HG02852 (cell line): ENCODE measurements at regions not wholly inside any gene's neighbourhood (a gene's known extent, or its start where the extent isn't known, plus 50 kb on each side); places are given as distances from the start of the nearest gene placed in this dataset.
"Not testable (repeated sequence)": the region's sequence is repeated elsewhere in the genome, so short reads cannot be mapped to it uniquely, and the experiment has no call there.

ENCODE experiments used
- ATAC-seq: cut with Tn5 transposase; IDR thresholded peaks from one replicate; pipeline ENCODE4 v1.9.1; 2021; ENCODE audit warnings: mild to moderate bottlenecking, moderate library complexity; ENCODE audit not compliant: unreplicated experiment

GRCh38 chr6:168943231-168943905 lies 310.3 kb downstream of the THBS2 start:
- ATAC-seq: no peak

DNA sequence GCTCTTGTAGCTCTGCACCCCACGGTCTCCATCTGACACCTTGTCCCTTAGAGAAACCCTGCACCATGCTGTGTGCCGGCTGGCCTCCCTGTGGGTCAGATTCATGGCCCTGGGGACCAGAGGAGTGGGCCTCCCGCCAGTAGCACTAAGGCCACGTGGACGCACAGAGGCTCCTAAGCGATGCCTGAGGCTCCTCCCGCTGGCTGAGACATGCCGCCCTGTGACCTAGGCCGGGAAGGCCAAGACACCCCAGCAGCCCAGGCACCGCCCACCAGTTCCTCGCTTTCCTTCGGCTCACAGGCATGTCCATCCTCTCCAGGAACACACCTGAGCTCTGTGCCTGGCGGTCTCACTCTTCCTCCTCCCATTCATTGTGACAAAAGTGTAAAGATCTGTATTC lies 311.0 kb downstream of the THBS2 start:
- no peak for ATAC-seq

DNA sequence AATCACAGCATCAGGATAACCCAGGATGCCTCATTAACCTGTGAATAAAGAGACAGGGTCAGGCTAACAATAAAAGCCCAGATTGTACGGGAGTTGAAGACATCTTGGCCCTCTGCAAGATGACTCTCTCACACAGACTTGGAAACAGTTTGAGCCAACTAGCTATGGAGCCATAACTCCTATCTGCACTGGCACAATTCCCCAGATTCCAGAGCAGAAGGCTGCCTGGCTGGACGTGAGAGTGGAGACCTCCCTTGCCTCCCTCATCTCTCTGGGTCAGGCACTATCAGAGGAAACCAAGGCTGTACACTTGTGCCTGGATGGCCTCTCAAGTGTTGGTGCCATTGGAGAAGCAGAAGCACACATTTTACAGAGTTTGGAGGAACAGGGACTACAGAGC lies 312.6 kb downstream of the THBS2 start:
- no peak for ATAC-seq

GRCh38 chr6:168939796-168940195 lies 313.9 kb downstream of the THBS2 start:
- no peak for ATAC-seq

DNA sequence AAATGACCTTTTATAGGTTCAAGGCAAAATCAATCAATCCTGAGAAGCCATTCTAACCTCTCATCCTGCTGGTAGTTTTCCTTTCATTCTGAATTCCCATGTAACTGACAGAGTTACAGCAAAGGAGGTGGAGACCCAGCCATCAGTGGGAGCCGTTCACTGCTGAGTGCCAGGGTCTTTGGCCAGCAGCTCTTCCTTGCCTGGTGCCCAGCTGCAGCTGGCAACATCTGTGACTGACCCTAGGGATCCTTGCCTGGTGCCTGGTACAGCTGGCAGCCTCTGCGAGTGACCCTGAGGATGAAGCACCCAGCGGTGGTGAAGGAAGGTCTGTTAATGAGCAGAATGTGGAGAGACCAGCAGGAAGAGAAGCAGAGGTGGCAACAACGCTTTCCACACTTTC lies 314.6 kb downstream of the THBS2 start:
- no peak for ATAC-seq

GRCh38 chr6:168938546-168938945 lies 315.1 kb downstream of the THBS2 start:
- ATAC-seq: no peak

DNA sequence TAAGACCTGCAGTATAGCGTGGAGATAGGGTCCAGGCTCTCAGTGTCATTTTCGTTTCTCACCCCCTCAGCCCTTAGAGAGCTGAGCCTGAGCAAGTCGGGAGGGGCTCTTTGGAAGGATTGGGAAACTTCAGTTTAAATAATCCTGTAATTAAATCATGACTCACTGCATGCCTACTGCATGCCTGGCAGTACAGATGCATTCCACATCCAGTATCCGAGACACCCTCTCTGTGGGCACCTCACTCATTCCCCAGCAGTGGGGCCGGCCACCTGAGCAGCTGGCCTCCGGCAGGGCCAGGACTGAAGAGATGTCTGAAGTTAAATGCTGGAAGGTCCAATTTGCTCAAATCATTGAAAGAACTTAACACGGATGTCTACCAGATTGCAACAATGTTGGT lies 316.6 kb downstream of the THBS2 start:
- no peak for ATAC-seq

GRCh38 chr6:168935628-168936010 lies 318.0 kb downstream of the THBS2 start:
- no peak for ATAC-seq

GRCh38 chr6:168934660-168935627 lies 318.7 kb downstream of the THBS2 start:
- ATAC-seq: no peak

DNA sequence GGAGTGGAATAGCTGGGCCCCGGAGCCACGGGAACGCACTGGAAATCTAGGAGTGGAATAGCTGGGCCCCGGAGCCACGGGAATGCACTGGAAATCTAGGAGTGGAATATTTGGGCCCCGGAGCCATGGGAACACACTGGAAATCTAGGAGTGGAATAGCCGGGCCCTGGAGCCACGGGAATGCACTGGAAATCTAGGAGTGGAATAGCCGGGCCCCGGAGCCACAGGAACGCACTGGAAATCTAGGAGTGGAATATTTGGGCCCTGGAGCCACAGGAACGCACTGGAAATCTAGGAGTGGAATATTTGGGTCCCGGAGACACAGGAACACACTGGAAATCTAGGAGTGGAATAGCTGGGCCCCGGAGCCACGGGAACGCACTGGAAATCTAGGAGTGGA lies 321.5 kb downstream of the THBS2 start:
- not testable (repeated sequence) for ATAC-seq

DNA sequence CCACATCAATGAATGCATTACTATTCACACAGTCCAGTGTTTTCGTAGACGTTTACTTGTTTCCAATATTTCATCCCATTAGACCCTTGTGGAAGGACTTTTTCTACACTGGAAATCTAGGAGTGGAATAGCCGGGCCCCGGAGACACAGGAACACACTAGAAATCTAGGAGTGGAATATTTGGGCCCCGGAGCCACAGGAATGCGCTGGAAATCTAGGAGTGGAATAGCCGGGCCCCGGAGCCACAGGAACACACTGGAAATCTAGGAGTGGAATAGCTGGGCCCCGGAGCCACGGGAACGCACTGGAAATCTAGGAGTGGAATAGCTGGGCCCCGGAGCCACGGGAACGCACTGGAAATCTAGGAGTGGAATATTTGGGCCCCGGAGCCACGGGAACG lies 322.6 kb downstream of the THBS2 start:
- not testable (repeated sequence) for ATAC-seq

GRCh38 chr6:168929871-168930450 lies 323.7 kb downstream of the THBS2 start:
- ATAC-seq: no peak

DNA sequence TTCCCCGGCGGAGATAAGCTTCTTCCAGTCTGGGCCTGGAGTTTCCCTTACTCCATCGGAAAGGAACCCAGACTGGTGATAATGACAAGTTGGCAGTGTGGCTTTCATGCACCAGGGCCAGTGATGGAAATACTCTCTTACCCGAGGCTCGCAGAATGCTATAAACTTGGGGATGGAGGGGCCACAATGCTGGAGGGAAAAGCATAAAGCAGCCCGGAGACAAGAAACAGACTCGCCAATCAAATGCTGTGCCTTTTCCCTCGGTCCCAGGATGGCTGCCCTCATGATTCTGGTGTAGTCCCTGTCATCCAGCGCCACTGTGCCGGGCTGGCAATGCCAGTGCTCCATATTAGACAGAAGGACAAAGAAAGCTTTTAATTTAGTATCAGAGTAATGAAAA lies 325.6 kb downstream of the THBS2 start:
- no peak for ATAC-seq

DNA sequence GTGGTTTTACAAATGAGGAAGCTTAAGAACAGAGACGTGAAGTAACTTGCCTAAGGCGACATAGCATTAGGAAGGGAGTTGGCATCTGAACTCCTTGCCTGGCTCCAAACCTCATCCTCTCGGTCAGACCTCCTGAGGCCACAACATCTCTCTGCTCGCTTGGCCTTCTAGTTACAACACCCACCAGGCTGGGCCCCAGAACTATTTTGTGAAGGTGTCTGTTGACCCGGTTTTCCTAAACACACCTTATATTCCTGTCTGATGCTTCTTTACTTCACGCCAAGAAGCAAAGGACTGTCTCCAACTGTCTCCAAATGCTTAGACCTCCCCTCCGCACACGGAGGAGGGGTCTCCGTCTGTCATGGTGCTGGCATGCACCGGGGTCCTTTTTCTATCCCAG lies 326.6 kb downstream of the THBS2 start:
- ATAC-seq: no peak

- no peak for ATAC-seq
Measured at GRCh38 chr6:168926306-168926705, 327.3 kb downstream of the THBS2 start.

DNA sequence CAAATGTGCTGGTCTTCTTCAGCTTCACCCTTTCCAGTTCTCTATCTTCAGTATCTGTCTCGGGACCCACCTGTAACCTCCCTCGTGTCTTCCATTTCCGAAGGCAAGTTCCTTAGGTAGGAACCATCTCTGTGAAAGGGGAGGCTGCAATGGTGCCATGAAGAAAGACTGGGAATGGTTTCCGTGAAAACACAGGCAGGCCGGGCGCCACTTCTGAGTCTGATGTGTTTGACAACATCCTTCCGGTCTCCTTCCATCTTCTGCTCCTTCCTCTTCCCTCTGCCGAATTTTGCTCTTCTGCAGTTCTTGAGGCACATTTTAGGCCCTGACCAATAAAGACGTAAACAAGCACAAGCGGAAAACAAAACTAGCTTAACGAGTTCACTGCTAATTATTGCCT lies 328.0 kb downstream of the THBS2 start:
- ATAC-seq: no peak

DNA sequence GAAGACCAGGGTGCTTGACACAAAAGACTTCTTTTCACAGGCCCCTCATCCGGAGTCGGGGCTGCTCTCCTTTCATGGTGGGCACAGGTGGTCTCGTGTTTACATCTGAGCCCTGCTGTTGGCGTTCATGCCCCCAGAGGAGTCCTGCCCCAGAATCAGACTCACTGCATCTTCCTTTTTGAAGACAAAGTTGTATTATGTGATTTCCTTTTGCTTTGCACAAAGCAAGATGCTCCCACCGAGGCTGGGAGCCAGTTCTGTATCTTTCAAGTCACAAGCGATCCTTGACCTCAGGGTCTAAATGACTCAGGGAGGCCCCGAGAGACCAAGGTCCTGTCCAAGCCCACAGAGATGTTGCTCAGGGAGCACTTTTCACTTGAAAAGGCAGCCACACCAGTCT lies 330.5 kb downstream of the THBS2 start:
- ATAC-seq: no peak

DNA sequence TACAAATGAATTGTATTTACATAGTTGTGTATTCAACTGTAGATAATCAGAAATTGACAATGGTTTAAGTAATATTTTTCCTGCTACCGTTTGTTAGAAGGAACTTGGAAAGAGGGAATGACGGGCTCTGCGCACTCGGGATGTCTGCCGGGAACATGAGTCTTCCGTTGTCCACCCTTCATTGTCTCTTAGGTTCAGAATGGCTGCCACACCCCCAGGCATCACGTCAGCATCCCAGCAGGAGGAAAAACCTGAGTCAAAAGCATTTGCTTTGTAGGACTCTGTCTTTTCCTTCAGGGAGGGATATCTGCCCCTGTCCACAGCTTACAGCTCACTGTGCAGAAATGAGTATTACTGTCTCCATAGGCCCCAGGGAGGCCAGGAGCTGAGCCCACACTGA lies 331.2 kb downstream of the THBS2 start:
- no peak for ATAC-seq

- no peak for ATAC-seq
Measured at GRCh38 chr6:168920289-168920688, 333.4 kb downstream of the THBS2 start.

DNA sequence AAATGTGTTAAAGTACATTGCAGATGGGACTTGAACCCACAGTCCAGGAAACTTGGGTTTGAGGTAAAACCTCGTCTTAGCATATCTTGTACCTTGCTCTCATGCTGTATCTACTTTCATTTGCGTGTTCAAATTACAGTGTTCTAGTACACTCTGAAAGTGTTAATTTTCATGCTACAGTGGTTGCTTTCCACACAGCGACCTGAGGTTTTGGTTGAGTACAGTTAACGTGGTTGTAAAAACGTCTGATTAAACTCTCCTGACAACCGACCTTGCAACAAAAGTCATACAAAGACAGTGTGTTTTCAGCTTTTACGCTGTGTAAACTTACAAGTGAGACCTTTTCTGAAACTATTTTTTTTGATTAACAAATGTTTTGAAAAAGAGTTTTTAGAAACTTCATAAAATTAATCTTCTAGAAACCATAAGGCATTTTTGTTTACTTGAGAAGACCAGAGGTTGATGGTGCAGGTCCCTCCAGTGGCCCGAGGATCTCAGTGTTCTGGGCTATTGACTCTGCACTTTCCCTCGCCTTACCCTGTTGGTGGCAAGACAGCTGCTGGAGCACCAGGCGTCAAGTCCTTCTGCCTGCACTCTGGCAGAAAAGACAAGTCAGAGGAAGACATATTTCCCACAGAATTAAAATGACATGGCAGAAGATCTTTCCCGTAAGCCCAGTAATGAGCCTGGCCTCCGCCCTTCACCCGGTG lies 334.0 kb downstream of the THBS2 start:
- ATAC-seq: no peak

- ATAC-seq: no peak
Measured at GRCh38 chr6:168916576-168917211, 337.0 kb downstream of the THBS2 start.
